NB4 (cell line): ENCODE measurements at regions not wholly inside any gene's neighbourhood (a gene's known extent, or its start where the extent isn't known, plus 50 kb on each side); places are given as distances from the start of the nearest gene placed in this dataset.

Experiments used
- MYC ChIP-seq: IDR thresholded peaks from 2 replicates; pipeline ENCODE4 v1.6.1; 2011; ENCODE audit warnings: low read depth, low read length
- POLR2A ChIP-seq: IDR thresholded peaks from 2 replicates; pipeline ENCODE4 v1.6.1; 2011; ENCODE audit warnings: mild to moderate bottlenecking; ENCODE audit not compliant: insufficient read length; ENCODE audit errors: extremely low read depth
- TF ChIP-seq, protein P1 (sequence below): IDR thresholded peaks from one replicate; pipeline ENCODE4 v1.5.1; 2012; ENCODE audit warnings: low read depth, low read length

DNA sequence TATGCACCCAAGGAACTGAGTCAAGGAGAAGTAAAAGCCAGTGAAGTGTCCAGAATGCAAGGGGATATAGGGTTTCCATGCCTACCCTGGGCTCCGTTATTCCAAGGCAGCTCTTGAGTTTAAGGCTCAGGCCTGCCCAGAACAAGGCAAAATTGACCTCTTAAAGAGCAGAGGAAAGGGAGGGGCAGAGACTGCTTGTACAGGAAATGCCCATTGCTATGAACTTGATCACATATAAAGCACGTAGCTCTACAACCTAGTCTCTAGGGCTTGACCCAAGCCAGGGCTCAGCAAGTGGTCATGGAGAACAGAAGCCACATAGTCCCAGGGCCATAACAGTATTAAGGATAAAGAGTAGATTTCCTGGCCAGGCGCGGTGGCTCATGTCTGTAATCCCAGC is 58.2 kb upstream of the MSN start:
- TF ChIP-seq, protein P1, sequence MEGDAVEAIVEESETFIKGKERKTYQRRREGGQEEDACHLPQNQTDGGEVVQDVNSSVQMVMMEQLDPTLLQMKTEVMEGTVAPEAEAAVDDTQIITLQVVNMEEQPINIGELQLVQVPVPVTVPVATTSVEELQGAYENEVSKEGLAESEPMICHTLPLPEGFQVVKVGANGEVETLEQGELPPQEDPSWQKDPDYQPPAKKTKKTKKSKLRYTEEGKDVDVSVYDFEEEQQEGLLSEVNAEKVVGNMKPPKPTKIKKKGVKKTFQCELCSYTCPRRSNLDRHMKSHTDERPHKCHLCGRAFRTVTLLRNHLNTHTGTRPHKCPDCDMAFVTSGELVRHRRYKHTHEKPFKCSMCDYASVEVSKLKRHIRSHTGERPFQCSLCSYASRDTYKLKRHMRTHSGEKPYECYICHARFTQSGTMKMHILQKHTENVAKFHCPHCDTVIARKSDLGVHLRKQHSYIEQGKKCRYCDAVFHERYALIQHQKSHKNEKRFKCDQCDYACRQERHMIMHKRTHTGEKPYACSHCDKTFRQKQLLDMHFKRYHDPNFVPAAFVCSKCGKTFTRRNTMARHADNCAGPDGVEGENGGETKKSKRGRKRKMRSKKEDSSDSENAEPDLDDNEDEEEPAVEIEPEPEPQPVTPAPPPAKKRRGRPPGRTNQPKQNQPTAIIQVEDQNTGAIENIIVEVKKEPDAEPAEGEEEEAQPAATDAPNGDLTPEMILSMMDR = no peak
- TF ChIP-seq MYC (no peak), POLR2A (no peak)
